NCI-H2107 treated with DMSO at 0.1 percent for 48 hours (cell line): ENCODE measurements at regions not wholly inside any gene's neighbourhood (a gene's known extent, or its start where the extent isn't known, plus 50 kb on each side); places are given as distances from the start of the nearest gene placed in this dataset.

Experiments
- DNase-seq: peaks from one replicate; lab custom pipeline; 2025; ENCODE audit not compliant: unreplicated experiment; lab: John Stamatoyannopoulos, UW

DNA sequence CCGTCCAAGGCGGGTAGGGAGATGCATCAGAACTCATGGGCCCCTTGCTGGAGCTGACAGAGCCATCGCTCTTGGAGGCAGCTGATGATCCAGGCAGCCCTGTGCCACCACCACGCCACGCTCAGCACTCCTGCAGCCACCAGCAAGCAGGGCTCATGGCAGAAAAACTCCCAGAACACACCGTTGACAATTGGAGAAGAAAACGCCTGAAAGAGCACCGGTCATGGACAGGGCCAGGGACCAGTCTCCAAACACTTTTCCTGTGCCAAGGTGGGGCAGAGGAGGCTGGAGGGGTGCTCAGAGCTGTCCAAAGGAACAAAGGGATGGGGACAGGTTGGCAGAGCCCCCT is 132.2 kb downstream of the FOXL1 start:
- DNase-seq: no peak

DNA sequence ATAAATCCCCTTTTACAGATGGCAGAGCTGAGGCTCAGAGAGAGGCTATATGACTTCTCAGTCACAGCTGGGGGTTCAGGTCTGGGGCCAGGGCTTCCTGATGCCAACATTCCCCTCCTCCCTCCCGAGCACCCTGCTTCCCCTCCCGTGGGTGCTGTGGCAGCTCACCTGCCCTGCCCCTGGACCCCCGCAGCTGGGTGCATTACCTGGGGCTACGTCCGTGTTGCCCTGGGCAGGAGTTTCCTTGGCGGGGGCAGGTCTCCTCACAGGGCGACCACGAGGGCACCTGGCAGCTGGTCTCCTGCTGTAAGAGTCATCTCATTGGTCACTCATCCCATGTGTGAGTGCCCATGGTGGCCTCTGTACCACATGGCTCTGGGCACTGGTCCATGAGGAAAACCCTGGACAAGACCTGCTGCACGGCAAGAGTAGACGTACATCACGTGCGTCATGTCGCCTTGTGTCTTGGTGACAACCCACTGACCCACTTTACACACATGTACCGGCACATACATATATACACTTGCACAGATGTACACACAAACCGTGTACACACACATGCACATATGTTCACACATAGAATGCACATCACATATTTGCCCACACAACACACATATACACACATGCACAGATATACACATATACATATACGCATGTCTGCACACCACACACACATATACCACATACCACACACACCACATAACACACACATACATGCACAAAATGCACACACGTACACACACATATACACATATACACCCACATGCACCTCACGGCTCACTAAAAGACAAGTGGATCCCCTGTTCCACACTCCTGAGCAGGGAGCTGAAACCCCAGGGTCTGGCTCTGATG is 134.0 kb downstream of the FOXL1 start:
- no peak for DNase-seq

DNA sequence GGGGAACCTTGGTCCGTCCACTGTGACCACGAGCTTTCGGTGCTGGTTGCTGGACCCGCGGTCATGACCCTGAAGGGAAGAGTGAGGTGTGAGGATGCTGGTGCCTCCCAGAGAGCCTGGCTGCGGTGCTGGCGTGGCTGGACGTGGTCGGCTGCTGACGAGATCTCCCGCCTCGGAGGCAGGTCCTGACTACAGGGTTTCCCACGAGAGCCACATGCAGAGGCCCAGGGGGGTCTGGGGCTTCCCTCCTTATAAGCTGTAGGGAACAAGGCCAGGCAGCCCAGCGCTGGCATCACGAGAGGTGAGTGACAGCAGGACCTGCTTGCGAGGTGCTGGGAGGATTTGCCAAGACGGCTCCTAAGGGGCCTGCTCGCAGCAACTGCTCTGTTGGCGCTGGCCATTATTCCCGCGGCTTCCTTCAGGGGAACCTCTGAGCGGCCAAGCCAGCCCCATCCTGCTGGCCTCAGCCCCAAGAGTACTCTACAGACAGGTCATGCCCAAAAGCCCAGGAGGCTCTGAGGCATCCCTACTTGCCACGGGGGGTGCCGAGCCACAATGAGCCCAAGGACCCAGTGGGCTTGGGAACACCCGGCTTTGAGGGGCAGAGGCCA is 134.8 kb downstream of the FOXL1 start:
- DNase-seq: no peak

DNA sequence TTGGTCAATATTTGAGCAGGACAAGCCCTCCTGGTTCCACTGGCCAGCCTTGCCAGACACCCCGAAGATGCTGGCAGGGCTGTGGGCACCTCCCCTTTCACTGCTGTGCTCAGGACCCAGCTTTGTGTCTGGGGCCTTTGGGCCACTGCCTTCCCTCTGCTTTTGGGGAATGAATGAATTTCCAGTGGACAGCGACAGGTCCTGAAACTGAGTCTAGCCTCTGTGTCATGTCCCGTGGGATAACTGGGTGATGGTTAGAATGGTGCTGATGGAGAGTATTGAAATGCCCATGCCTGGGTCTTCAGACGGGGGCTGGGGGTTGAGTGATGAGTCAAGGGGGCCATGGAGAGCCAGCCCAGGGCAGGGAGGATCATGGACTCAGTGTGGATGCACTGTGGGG is 135.8 kb downstream of the FOXL1 start:
- no peak for DNase-seq

DNA sequence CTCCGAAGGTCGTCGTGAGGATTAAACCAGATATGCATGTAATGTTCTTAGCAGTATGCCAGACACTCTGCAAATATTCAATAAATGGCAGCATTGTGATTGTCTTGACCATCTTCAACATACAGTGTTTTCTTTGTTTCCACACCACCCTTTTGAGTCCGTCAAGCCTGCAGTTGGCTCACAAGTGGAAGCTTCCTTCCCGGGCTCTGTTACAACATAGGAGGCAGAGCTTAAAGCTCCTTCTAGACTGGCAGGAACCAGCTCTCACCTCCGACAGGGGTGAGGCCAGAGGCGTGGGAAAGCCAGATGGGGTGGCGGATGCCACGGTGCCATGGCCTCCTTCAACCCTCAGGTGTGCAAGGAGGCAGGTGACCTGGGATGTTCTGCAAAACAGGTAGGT is 138.3 kb downstream of the FOXL1 start:
- no peak for DNase-seq

DNA sequence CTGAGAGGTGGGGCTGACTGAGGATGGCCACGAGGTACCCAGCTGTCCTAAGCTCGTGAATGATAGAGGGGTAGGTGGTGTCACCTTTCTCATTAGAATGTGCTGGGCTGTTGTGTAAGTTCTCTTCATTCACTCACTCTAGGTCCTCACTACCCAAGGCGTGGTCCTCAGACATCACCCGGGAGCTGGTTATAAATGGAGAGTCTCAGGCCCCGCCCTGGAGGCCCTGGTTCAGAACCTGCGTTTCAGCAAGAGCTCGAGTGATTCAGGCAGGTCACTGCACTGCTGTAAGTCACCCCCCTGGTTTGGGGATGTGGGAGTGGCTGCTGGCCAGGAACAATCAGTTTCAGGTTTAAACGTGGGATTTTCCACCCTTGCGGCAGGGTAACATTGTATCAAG is 139.8 kb downstream of the FOXL1 start:
- DNase-seq: no peak

DNA sequence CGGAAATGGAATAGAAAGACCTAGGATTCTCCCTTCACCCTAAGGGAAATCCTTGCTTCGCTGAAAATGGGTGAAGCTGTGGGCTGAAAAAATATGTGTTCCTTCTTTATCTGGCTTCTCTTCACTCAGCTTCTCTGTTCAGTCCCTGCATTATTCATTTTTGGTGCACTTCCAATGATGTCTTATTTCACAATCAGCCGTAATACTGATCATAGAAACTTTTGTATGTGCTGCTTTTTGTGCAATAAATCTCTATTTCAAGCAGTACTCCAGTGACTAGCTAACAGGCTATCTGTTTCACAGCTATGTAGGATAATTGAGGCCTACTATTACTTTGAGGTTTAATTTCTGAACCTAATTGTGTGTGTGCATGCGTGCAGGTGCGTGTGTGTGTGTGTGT is 144.6 kb downstream of the FOXL1 start:
- DNase-seq: no peak

DNA sequence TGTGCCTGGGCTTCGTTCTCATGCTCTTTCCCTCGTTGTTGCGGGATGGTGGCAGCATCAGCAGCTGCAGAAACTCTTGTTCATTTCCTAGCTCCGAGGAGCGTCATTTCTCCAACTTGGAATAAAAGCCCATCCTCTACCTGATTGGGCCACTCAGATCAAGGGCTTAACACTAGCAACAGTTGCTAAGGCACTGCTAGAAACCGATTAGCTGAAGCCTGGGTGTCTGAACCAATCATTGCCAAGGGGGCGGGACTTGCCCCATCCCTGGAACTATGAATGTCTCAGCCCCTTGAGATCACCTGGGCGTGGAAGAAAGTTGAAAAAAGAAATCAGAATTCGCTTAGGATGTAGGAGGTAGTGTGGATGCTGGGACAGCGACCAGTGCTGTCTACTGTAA is 145.3 kb downstream of the FOXL1 start:
- no peak for DNase-seq

DNA sequence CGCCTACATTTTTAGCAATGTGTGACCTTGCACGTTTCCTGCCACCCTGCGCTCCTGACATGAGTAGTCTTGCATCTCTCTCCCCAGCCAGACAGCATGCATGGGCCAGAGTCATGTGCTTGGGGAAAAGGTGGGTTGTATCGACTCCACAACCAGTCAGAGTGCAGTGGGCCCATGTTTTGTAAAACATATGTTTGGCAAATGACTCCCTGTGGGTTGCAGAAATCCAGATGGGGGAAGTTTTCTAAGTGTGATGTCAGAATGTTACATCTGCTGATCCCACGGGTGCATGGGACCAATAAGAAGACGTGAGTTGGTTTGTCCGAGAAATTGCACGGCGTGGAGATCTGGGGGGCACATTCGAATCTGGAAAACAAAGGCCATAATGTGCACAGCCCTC is 147.1 kb downstream of the FOXL1 start:
- no peak for DNase-seq

DNA sequence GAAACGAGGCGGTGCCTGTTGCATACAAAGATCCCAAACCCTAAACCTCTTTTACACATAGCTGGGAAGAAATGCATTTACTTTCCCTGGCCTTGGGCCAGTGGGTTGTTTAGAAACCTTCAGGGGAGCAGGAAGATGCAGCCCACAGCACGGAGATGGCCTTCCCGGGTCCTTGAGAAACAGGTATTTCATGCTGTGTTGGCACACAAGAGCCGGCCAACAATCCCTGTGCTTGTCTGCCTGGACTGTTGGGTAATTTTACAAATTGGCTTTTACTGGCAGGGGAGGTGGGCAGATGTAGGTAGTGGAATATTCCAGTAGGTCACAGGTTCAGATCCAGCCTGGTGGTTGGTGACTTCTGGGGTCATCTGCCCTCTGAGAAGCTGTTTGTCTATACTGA is 148.0 kb downstream of the FOXL1 start:
- no peak for DNase-seq

DNA sequence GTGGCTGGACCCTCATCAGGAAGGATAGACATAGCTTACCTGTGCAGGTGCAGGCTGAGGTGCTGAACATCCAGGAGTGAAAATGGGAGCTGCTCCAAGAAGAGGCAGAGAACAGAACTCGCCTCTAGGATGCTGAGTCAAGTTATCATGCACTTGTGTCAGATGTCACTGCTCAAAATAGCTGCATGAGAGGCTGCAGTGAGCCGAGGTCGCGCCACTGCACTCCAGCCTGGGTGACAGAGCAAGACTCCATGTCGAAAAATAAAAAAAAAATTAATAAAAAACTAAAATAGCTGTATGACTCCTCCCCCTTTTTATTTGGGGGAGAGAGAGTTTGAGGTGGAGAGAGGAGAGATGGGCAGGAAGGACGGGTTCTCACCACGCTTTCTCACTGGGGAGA is 148.8 kb downstream of the FOXL1 start:
- no peak for DNase-seq

DNA sequence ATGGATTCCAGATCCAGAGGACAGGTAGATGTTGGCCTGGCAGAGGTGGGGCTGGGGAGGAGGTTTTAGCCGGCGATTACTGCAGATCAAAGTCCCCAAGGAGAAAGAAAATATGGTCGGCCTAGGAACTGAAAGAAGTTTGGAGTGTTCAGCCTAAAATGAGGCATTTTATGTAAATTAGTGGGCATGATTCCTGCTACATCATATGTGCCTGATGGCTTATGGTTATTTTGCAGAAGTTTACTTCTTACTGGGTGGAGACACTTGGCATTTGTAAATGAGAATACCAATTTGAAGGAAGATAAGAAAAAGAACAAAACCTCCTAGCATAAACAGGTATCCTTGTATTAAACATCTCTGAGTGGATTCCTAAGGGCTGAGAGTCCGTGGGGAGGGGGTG is 149.3 kb downstream of the FOXL1 start:
- no peak for DNase-seq

DNA sequence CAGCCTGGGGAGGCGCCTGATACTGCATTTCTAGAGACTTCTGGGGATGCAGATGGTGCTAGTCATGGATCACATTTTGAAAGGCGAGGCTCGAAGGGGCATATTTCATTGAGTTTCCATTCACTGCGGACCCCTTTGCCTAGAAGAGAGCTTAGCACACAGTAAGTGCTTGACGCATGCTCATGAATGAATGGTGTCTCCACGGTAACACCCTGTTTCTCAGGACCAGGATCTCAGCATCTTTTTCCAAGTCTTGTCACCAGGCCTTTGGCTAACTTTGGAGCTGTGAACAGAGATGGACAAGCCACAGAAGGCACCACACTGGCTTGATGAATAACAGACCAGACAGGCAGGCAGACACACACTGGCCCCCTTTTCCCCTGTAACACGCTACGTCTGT is 151.3 kb downstream of the FOXL1 start:
- no peak for DNase-seq

DNA sequence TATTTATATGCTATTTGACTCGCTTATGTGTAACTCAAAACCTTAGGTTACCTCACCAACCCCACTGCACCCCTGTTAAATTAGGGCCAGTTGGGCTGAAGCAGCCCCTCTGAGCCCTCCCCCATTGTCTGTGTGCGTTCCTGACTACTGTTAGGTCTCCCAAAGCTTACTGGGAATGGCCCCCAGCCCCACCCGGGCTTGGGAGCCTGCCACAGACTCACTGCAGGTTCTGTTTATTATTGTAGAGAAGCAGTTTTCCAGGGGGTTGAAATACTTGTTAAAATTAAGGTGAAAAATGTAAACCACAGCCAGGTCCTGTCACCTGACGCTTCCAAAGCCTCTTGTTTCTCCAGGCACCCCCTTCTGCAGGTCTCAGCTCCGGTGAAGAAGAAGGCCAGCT is 151.7 kb downstream of the FOXL1 start:
- DNase-seq: no peak

DNA sequence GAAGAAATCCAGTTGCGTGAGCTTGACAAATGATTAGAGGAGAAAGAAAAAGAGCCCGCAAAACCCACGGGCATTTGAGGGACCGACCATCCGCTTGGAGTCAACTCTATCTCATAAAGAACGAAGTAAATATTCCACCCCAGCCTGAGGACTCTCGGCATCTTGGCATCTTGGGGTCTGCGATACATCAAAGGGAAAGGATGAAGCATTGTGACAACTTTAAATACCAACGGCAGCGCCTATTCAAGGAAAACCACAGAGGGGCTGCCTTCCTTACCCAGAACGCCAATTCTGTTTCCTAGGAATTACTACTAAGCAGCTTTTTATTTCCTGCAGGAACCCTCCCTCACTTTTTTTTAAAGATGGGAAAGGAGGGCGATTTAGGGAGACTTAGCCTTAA is 152.2 kb downstream of the FOXL1 start:
- no peak for DNase-seq

DNA sequence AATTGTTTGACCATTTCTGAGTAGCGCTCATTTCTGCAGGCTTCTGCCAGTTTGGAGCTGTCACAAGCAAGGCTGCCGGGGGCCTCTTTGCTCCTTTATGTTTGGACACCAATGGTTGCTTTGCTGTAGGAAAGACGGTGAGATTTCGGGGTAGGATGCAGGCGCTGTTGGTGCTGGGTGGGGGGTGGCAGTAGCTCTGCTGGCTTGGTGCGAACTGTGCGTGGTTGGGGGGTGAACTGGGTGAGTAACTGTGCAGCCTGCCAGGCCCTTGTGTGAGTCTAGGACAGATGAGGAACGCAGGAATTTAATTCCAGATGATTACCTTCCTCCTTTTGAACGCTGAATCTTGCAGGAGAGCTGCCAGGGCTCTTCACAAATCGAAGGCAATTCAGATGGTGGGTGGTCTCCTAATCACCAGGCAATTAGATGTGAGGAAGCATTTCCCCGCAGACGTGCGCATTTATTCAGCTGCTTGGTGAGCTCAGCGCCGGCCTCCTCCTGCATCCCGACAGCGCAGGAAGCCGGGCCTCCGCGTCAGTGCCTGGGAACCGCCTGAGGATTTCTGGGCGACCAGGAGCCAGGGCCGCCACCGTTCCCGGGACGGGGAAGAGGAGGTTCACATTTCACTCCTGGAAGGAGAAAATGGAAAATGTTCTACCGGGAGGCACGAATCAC is 154.4 kb downstream of the FOXL1 start:
- no peak for DNase-seq

DNA sequence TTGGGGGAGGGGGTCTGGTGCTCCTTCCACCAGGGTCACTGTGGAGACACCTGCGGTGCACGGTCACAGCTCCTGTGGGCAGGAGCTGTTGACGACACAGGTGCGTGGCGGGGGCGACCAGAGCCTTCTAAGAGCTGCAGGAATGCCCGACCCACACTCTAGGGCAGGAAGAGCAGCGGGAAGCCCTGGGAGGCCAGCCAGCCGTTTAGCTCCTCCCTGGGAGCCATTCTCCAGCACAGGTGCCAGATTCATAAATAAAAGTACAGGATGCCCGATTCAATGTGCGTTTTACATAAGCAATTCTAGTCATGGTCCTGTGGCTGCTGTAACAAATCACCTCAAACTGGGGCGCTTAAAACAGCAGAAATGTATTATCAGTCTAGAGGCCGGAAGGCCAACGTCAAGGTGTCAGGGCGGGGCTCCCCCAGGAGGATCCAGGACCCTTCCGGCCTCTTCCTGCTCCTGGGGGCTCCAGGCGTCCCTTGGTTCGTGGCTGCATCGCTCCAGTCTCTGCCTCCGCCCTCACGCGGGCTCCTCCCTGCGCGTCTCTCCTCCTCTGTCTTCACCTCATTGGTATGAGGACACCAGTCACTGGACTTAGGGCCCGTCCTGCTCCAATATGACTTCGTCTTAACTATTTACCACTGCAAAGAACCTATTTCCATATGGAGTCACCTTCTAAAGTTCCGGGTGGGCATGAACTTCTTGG is 155.4 kb downstream of the FOXL1 start:
- no peak for DNase-seq

DNA sequence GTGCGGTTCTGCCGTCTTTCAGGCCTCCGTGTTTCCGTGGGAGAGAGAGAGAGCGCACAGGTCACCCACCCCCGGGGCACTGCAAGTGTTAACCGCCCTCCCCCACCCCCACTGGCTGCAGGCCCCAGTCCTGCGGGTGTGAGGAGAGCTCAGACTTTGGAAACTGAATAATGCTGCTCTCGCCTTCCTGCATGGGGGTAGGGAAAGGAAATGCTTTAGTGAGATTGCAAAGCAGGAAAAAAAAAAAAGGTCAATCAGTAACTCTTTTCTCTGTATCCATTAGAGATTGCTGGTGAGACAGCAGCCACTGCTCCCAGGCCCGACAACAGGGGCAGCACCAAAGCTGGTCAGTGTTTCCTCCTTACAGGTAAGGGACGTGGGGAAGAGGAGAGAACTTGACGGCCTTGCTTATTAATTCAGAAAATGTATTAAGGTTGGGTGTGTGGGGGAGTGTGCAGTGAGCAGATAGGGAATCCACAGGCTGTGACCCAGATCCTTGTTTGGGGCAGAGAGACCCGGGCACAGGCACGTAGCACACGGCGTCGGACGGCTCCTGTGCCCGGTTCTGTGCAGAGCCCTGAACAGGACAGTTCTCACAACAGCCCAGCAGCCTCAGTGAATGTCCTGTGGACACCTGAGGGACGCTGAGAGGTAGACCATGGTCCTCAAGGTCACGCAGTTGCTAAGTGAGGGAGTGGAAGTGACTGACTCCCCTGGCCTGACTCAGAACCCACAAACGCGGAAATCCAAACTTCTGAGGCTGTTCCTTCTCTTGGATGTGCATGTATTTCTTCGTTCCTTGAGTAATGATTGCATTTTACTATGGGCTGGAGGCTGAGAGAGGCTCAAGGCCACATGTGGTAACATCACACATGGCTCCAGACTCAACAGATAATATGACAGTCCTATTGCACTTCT is 156.5 kb downstream of the FOXL1 start:
- DNase-seq: no peak

DNA sequence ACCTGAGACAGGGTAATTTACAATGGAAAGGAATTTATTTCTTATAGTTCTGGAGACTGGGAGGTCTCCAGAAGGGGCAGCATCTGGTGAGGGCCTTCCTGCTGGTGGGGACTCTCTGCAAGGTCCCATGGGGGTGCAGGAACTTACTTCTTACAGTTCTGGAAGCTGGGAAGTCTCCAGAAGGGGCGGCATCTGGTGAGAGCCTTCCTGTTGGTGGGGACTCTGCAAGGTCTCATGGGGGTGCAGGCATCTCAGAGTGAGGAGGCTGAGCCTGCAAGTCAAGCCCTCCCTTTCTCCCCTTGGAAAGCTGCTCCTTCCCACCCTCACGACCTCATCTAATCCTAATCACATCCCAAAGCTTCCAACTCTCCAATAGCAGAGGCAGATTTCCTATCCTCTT is 157.4 kb downstream of the FOXL1 start:
- DNase-seq: no peak

DNA sequence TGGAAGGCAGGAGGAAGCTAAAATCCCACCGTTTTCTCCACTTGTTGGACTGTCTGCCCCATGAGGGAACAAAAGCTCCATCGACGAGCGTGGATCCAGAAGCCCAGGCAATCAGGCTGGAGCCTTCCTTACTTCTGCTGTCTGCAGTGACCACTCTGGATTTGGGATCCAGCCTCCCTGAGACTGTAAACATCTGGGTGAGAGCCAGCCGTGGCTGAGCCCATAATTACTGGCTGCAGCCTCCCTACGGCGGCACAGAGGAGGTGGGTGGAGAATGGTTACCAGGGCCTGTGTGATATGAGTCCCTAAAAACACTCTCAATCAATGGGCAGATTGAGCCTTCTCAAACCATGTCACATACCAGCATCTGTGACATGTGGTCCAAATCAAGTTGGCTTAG is 158.2 kb downstream of the FOXL1 start:
- no peak for DNase-seq

DNA sequence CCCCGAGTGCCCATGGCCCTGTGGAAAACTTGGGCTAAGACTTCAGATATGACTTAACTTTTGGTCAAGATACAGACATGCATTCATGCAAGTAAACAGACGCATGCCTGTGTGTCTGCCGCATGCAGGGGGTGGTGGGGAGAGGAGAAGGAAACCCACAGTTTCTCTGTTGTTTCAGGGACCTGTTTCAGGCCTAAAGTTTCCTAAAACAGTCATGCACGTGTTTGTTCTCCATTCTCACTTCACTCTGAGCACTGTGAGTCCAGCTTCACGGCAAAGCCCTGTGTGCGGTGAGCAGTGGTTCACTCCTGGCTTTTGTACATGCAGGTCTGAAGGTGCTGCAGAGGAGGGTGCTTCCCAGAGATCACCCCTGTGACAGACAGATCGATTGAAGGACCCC is 158.7 kb downstream of the FOXL1 start:
- no peak for DNase-seq
